ENCODE measurements at regions not wholly inside any gene's neighbourhood (a gene's known extent, or its start where the extent isn't known, plus 50 kb on each side); places are given as distances from the start of the nearest gene placed in this dataset.
"Not testable (repeated sequence)": the region's sequence is repeated elsewhere in the genome, so short reads cannot be mapped to it uniquely, and the experiment has no call there.

GRCh38 chr1:219322766-219323165, 149.1 kb downstream of the LYPLAL1 start:
- H3K4me1 Mint-ChIP-seq (ENCODE audit: low read depth, unreplicated experiment): peaks cover 6% of the 10 kb centered on the region
- H3K27ac Mint-ChIP-seq (ENCODE audit: unreplicated experiment): no peak overlapping the region
- H3K4me3 Mint-ChIP-seq (ENCODE audit: unreplicated experiment): no peak overlapping the region
- H3K9me3 Mint-ChIP-seq (ENCODE audit: unreplicated experiment): peaks cover 2% of the 10 kb centered on the region
- no peak for TF ChIP-seq CTCF (IDR thresholded peaks at IDR 0.05; ENCODE audit: partially characterized antibody, unreplicated experiment)
- no peaks in the 10 kb centered on the region for H3K27me3 Mint-ChIP-seq (ENCODE audit: unreplicated experiment)
- DNase-seq: no peak
- no peaks in the 10 kb centered on the region for H3K36me3 Mint-ChIP-seq (ENCODE audit: unreplicated experiment)

DNA sequence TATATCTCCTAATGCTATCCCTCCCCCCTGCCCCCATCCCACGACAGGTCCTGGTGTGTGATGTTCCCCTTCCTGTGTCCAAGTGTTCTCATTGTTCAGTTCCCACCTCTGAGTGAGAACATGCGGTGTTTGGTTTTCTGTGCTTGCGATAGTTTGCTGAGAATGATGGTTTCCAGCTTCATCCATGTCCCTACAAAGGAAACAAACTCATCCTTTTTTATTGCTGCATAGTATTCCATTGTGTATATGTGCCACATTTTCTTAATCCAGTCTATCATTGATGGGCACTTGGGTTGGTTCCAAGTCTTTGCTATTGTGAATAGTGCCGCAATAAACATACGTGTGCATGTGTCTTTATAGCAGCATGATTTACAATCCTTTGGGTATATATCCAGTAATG, 146.9 kb downstream of the LYPLAL1 start:
- H3K4me3 Mint-ChIP-seq (ENCODE audit: unreplicated experiment); H3K9me3 Mint-ChIP-seq (ENCODE audit: unreplicated experiment); H3K4me1 Mint-ChIP-seq (ENCODE audit: low read depth, unreplicated experiment); H3K27ac Mint-ChIP-seq (ENCODE audit: unreplicated experiment); H3K36me3 Mint-ChIP-seq (ENCODE audit: unreplicated experiment); H3K27me3 Mint-ChIP-seq (ENCODE audit: unreplicated experiment); DNase-seq: not testable (repeated sequence)

DNA sequence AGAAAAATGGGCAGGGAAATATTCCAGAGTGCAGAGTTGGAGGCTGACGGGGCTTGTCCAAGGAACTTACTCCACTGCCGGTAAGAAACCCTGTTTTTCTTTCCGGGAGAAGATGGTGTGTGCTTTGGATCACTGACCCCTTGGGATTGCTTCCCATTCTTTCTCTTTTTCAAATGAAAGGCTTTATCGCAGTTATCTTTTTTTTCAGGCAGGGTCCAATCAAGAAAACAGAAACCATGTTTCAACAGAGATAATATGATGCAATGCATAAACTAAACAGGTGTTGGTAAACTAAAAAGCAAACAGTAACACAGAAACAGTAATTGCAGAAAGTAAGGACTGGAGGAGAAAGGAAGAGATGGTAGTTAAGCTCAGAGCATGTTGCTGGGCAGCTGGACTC, 145.1 kb downstream of the LYPLAL1 start:
- Mint-ChIP-seq H3K9me3 (ENCODE audit: unreplicated experiment) (peaks cover 2% of the 10 kb centered on the region), H3K4me3 (ENCODE audit: unreplicated experiment) (no peak overlapping the region), H3K4me1 (ENCODE audit: low read depth, unreplicated experiment) (peaks cover 5% of the 10 kb centered on the region), H3K27ac (ENCODE audit: unreplicated experiment) (no peak overlapping the region), H3K36me3 (ENCODE audit: unreplicated experiment) (no peaks in the 10 kb centered on the region), H3K27me3 (ENCODE audit: unreplicated experiment) (no peaks in the 10 kb centered on the region)
- DNase-seq: no peak
- no peak for TF ChIP-seq CTCF (IDR thresholded peaks at IDR 0.05; ENCODE audit: partially characterized antibody, unreplicated experiment)

- H3K9me3 Mint-ChIP-seq (ENCODE audit: unreplicated experiment): peaks cover 2% of the 10 kb centered on the region
- no peaks in the 10 kb centered on the region for H3K27me3 Mint-ChIP-seq (ENCODE audit: unreplicated experiment)
- no peak for DNase-seq
- TF ChIP-seq CTCF (IDR thresholded peaks at IDR 0.05; ENCODE audit: partially characterized antibody, unreplicated experiment): peak; percentile 22
- no peak overlapping the region for H3K27ac Mint-ChIP-seq (ENCODE audit: unreplicated experiment)
- H3K4me3 Mint-ChIP-seq (ENCODE audit: unreplicated experiment): no peak overlapping the region
- H3K36me3 Mint-ChIP-seq (ENCODE audit: unreplicated experiment): no peaks in the 10 kb centered on the region
- no peaks in the 10 kb centered on the region for H3K4me1 Mint-ChIP-seq (ENCODE audit: low read depth, unreplicated experiment)
These were observed 144.2 kb downstream of the LYPLAL1 start for GRCh38 chr1:219317762-219318353.

GRCh38 chr1:219316066-219316465, 142.4 kb downstream of the LYPLAL1 start:
- DNase-seq: no peak
- no peak for TF ChIP-seq CTCF (IDR thresholded peaks at IDR 0.05; ENCODE audit: partially characterized antibody, unreplicated experiment)
- peaks cover 2% of the 10 kb centered on the region for H3K9me3 Mint-ChIP-seq (ENCODE audit: unreplicated experiment)
- H3K36me3 Mint-ChIP-seq (ENCODE audit: unreplicated experiment): peaks cover 4% of the 10 kb centered on the region
- no peaks in the 10 kb centered on the region for H3K27me3 Mint-ChIP-seq (ENCODE audit: unreplicated experiment)
- H3K4me1 Mint-ChIP-seq (ENCODE audit: low read depth, unreplicated experiment): no peaks in the 10 kb centered on the region
- H3K4me3 Mint-ChIP-seq (ENCODE audit: unreplicated experiment): no peak overlapping the region
- no peak overlapping the region for H3K27ac Mint-ChIP-seq (ENCODE audit: unreplicated experiment)

All from glutamatergic neuron (in vitro differentiated cells).